ENCODE measurements at regions not wholly inside any gene's neighbourhood (a gene's known extent, or its start where the extent isn't known, plus 50 kb on each side); places are given as distances from the start of the nearest gene placed in this dataset.

- H3F3A ChIP-seq (ENCODE audit: insufficient read depth, low read length, poor library complexity, severe bottlenecking) = no peaks in the 10 kb centered on the region
- H3K79me2 ChIP-seq (replicated peaks; ENCODE audit: insufficient read depth, low read length) = no peaks in the 10 kb centered on the region
- no peak overlapping the region for H3K9ac ChIP-seq (ENCODE audit: low read length)
- H4K20me1 ChIP-seq (ENCODE audit: insufficient read depth) = no peaks in the 10 kb centered on the region
- H3K27me3 ChIP-seq (ENCODE audit: insufficient read depth, low read depth, low read length) = no peaks in the 10 kb centered on the region
- H3K27ac ChIP-seq (ENCODE audit: low read length) = no peak overlapping the region
- no peak overlapping the region for H3K4me2 ChIP-seq (ENCODE audit: low read length)
- no peaks in the 10 kb centered on the region for H3K9me2 ChIP-seq (ENCODE audit: insufficient read depth, low read length)
- no peak for TF ChIP-seq RAD21 (conservative IDR thresholded peaks at IDR 0.05)
- no peak for TF ChIP-seq EZH2 (IDR thresholded peaks at IDR 0.05; ENCODE audit: borderline replicate concordance, insufficient read depth, low read length, poor library complexity, severe bottlenecking)
- no peak for TF ChIP-seq SMC3 (conservative IDR thresholded peaks at IDR 0.05; ENCODE audit: poor library complexity)
- TF ChIP-seq CTCF (IDR thresholded peaks at IDR 0.05; ENCODE audit: poor library complexity, severe bottlenecking) = no peak
- no peak for TF ChIP-seq REST (IDR thresholded peaks at IDR 0.05; ENCODE audit: borderline replicate concordance)
- no peak for TF ChIP-seq MXI1 (conservative IDR thresholded peaks at IDR 0.05; ENCODE audit: poor library complexity, severe bottlenecking)
- no peak for TF ChIP-seq EP300 (conservative IDR thresholded peaks at IDR 0.05; ENCODE audit: poor library complexity, severe bottlenecking)
- TF ChIP-seq POLR2AphosphoS5 (IDR thresholded peaks at IDR 0.05) = no peak
- no peaks in the 10 kb centered on the region for H3K36me3 ChIP-seq (ENCODE audit: insufficient read depth, low read length)
- no peaks in the 10 kb centered on the region for H3K9me3 ChIP-seq (ENCODE audit: low read length)
- no peak overlapping the region for H3K4me3 ChIP-seq (ENCODE audit: low read length)
- no peak overlapping the region for H2AFZ ChIP-seq (ENCODE audit: low read depth, low read length)
These were observed 676.6 kb upstream of the EPHA7 start for GRCh38 chr6:94095961-94096360.

GRCh38 chr6:94089941-94090340 is 670.6 kb upstream of the EPHA7 start:
- Histone ChIP-seq H3K27me3 (ENCODE audit: insufficient read depth, low read depth, low read length) (no peaks in the 10 kb centered on the region), H3K4me2 (ENCODE audit: low read length) (no peak overlapping the region), H3K9me2 (ENCODE audit: insufficient read depth, low read length) (no peaks in the 10 kb centered on the region), H3K4me3 (ENCODE audit: low read length) (no peak overlapping the region), H3F3A (ENCODE audit: insufficient read depth, low read length, poor library complexity, severe bottlenecking) (no peaks in the 10 kb centered on the region), H2AFZ (ENCODE audit: low read depth, low read length) (no peak overlapping the region), H3K9me3 (ENCODE audit: low read length) (no peaks in the 10 kb centered on the region), H3K9ac (ENCODE audit: low read length) (no peak overlapping the region), H4K20me1 (ENCODE audit: insufficient read depth) (no peaks in the 10 kb centered on the region), H3K79me2 (replicated peaks; ENCODE audit: insufficient read depth, low read length) (no peaks in the 10 kb centered on the region), H3K27ac (ENCODE audit: low read length) (no peak overlapping the region), H3K36me3 (ENCODE audit: insufficient read depth, low read length) (no peaks in the 10 kb centered on the region)
- TF ChIP-seq SMC3 (conservative IDR thresholded peaks at IDR 0.05; ENCODE audit: poor library complexity) (no peak), EP300 (conservative IDR thresholded peaks at IDR 0.05; ENCODE audit: poor library complexity, severe bottlenecking) (no peak), RAD21 (conservative IDR thresholded peaks at IDR 0.05) (no peak), TAF1 (IDR thresholded peaks at IDR 0.05; ENCODE audit: low read depth) (no peak)

- no peaks in the 10 kb centered on the region for H3F3A ChIP-seq (ENCODE audit: insufficient read depth, low read length, poor library complexity, severe bottlenecking)
- H3K4me2 ChIP-seq (ENCODE audit: low read length) = no peak overlapping the region
- H3K9me3 ChIP-seq (ENCODE audit: low read length) = no peaks in the 10 kb centered on the region
- no peak overlapping the region for H2AFZ ChIP-seq (ENCODE audit: low read depth, low read length)
- no peak for TF ChIP-seq POLR2AphosphoS5 (IDR thresholded peaks at IDR 0.05)
- TF ChIP-seq RAD21 (conservative IDR thresholded peaks at IDR 0.05) = no peak
- no peak for TF ChIP-seq TAF1 (IDR thresholded peaks at IDR 0.05; ENCODE audit: low read depth)
- TF ChIP-seq SMC3 (conservative IDR thresholded peaks at IDR 0.05; ENCODE audit: poor library complexity) = no peak
- no peak for TF ChIP-seq EP300 (conservative IDR thresholded peaks at IDR 0.05; ENCODE audit: poor library complexity, severe bottlenecking)
- TF ChIP-seq REST (IDR thresholded peaks at IDR 0.05; ENCODE audit: borderline replicate concordance) = no peak
- no peak for TF ChIP-seq EZH2 (IDR thresholded peaks at IDR 0.05; ENCODE audit: borderline replicate concordance, insufficient read depth, low read length, poor library complexity, severe bottlenecking)
- no peak for TF ChIP-seq CTCF (IDR thresholded peaks at IDR 0.05; ENCODE audit: poor library complexity, severe bottlenecking)
- TF ChIP-seq MXI1 (conservative IDR thresholded peaks at IDR 0.05; ENCODE audit: poor library complexity, severe bottlenecking) = no peak
- no peaks in the 10 kb centered on the region for H4K20me1 ChIP-seq (ENCODE audit: insufficient read depth)
- no peak overlapping the region for H3K27ac ChIP-seq (ENCODE audit: low read length)
- no peaks in the 10 kb centered on the region for H3K9me2 ChIP-seq (ENCODE audit: insufficient read depth, low read length)
- H3K36me3 ChIP-seq (ENCODE audit: insufficient read depth, low read length) = no peaks in the 10 kb centered on the region
- H3K79me2 ChIP-seq (replicated peaks; ENCODE audit: insufficient read depth, low read length) = no peaks in the 10 kb centered on the region
- no peak overlapping the region for H3K4me3 ChIP-seq (ENCODE audit: low read length)
- H3K27me3 ChIP-seq (ENCODE audit: insufficient read depth, low read depth, low read length) = no peaks in the 10 kb centered on the region
- H3K9ac ChIP-seq (ENCODE audit: low read length) = no peak overlapping the region
These were observed 669.5 kb upstream of the EPHA7 start for GRCh38 chr6:94088870-94089269.

All from neural cell (in vitro differentiated cells).